T-helper 2 cell (primary cell): ENCODE measurements at regions not wholly inside any gene's neighbourhood (a gene's known extent, or its start where the extent isn't known, plus 50 kb on each side); places are given as distances from the start of the nearest gene placed in this dataset.

Experiments used
- DNase-seq, 5 experiments: peaks; one replicate each; pipeline versions ENCODE4 v3.0.0 to v3.0.0-alpha.2; 2012 to 2022

DNA sequence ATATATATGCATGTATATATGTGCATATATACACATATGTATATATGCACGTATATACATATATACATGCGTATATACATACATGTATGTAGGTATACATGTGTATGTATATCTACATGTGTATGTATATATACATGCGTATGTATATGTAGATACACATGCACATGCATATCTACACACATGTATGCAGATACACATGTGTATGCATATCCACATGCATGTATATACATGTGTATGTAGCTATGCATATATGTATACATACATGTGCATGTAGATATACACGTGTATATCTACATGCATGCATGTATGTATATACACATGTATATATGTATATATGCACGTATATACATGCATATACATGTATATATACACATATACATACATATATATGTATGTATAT is 95.8 kb upstream of the STEAP4 start:
- DNase-seq: no peak

DNA sequence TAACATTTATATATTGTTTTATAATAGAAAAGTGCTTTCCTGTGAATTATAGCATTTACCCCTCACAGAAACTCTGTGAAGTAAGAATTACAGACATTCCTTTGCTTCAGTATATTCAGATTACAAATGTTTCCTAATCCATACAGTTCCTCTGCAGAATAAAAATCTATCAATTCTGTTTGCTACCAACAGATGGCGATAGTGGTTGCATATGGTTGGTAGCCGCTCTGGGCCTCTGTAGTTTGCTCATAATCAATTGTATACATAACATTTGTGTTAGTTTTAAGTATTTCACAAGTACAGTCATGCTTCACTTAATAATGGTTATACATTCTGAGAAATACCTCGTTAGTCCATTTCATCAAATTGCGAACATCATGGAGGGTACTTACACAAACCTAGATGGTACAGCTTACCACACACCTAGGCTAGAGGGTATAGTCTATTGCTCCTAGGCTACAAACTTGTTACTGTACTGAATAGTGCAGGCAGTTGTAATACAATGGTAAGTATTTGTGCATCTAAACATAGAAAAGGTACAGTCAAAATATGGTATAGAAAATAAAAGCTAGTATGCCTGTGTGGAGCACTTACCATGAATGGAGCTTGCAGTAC is 94.4 kb upstream of the STEAP4 start:
- peak in 1 of 5 experiments; percentile 25 for DNase-seq

DNA sequence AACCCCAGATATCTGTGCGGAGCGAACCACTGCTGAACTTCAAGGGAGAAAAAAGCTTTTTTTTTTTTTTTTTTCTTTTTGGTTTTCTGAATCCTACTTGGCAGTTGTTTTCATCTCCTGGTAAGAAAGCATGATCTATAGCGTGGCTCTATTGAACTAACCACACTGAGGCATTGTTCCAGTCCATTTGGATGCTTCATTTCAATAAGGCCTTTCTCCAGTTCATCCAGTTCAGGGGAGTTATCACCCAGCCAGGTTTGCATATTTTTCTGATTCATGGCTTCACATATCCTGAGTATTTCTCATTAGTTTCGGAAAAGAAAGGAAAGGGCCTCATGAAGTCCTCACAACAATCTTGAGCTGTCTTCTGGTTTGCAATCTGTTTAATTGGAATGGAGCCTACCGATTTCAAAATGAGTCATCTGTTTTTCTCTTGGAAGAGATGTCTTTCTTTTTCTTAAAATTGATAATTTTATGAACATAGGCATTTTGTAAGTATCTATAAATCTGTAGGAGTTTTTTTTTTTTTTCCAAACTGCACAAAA is 93.1 kb upstream of the STEAP4 start:
- no peak for DNase-seq

DNA sequence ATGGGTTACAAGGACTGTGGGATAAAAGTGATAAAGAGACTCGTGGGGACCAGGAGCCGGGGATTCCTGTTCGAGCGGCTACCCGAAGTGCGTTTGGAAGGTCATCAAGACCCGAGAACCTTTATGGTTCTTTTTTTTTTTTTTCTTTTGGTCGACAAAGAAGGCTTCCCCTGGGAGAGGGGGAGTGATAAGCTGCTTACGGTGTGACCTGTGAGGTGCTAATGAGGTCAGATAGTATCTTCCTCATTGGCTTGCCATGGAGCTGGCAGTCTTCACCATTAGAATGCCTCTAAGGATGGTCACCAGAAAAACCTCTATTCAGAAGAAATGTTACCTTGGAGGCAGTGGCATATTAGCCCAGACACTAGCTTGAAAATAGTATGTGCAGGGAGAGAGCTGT is 92.3 kb upstream of the STEAP4 start:
- DNase-seq: no peak

DNA sequence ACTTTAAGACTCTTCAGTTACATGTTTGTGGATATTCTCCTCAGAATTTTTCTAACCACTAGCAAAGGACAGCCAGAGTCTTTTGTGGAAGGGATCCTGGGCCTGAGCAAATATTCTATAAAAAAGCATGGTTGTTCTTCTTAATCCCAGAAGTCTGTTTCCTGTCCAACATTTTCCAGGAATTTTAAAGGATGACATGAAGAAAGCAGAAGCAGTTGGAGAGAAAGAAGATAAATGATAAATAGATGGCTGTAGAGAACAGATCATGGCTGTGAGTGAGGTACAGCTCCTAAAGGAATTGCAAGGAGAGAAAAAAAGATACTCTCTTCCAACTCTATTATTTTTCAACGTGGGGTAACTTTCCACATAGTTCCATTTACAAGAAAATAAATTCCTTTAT is 91.8 kb upstream of the STEAP4 start:
- DNase-seq: no peak

DNA sequence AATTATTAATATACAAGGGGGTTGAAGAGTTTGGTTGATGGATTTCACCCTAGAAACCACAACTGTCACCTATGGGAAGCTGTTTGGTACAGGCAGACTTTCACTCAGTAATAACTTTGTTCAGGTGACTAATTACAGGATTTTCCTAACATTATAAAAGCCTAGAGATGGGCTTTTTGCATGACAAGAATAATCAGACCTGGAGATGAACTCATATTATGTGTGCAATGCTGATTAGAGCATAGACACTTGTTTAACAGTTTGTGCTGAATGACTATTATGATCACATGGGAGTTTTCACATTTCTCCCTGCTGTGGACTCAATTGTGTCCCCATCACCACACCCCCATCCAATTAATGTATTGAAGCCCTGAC is 90.2 kb upstream of the STEAP4 start:
- no peak for DNase-seq

DNA sequence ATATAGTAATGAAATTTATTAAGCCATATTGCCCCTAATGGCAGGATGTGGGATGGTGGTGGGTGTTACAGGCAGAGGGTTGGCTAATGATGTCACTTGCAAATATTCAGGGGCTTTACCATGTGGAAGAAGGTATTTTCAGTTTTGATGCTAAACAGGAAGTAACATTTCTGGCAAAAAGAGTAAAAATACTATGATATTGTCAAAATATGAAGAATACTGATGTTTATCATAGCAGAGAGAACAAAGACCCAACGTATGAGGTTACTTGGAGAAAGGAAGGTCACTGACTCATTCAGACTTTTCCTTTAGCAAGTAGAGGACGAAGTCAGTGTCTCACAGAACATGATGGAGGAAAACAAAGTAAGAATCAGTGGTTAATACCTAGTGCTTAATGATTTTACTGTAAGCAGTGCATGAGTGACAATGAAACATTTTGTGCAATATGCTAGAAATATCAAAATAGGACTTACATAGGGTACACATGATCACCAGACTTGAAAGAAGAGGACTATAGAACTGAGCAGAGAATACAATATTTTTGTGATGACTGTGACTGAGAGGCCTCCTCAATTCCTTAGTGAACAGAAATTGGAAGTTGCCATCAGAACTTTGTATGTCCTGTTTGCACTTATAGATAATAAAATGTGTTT is 89.7 kb upstream of the STEAP4 start:
- DNase-seq: no peak

DNA sequence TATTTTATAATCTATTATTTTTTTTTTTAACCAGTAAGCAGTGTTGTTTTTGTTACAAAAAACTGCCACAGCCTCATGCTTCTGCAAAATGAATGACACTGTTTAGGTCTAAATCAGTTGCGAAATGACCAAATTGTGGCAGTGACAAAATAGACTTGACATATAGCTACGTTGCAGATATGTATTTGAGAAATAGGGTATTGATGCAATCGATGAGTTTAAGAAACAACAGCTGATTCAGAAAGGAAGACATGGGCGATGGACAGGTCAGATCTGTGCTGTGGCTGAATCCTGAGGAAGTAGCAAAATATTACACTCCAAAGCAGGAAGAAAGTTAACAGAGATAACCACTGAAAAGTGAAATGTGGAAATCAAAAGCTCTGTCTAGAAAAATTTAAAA is 89.0 kb upstream of the STEAP4 start:
- DNase-seq: no peak

DNA sequence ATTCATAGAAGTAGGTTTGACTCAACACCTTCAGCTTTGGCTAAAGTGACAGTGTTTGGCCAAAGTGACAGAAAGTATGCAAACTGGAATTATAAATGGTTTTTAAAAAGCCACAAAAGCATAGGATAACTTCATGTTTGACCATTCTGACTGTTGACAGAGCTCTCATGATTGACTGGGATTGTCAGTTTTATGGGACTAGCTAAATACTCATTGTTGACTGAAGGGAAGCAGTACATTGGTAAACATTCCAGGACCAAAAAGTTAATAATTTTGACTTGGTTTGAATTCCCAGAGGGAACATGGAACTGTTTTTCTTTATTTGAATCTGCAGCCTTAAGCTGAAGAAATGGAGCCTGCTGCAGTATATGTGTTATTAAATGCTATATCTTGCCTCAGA is 84.6 kb upstream of the STEAP4 start:
- DNase-seq: no peak

DNA sequence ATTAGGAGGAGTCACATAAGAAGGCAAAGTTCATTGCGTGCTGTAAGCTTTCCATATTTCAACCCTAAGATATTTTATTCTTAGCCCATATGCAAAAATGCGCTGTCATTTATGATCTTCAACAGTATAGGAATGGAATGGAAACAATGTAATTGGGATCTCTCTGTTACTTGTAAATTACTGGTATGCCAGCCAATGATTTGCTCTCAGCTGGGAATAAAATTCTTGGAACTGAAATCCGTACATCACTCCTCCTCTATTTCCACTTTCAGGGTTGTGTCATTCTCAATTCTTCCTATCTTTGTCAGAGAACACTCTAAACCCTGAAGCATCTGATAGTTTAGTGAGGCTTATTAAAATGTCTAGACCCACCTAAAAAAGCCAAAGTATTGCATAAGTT is 80.7 kb upstream of the STEAP4 start:
- DNase-seq: no peak

DNA sequence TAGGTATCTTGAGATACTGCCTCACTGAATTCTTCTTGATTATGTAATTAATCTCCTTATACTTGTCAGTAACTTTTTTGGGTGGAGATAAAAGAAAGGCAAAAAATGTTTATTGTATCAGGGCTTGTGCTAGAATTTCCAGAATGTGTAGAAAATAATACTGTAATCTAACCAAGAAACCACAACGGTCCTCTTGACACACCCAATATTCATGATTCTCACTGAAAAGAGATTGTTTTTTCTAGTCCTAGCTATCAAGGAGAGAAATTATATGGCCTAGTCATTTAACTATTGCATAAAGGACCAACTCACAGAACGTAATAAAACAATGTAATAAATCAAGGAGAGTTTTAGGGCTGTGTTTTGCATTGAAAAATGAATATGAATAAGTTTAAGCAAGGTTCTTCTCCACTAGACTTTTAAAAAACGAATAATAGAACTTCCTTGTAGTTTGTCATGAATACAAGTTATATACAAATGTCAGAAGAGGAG is 80.0 kb upstream of the STEAP4 start:
- DNase-seq: no peak

DNA sequence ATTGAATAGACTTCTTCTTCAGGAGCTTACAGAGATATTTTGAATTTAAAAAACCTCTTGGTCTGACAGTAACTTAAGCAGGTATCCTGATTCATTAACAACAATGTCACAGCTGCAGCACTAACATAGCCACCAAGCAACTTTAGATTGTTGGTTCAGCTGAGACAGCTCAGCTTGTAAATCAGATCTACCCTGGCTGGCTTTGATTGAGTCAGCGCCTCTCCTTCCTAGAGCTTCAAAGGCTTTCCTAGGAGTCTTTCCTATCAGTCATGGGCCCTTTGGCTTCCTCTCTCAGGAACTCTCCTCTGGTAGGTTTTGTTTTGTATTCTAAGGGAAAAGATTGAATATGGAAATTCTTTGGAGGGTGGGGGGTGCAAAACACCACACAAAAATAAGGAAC is 70.7 kb upstream of the STEAP4 start:
- no peak for DNase-seq

DNA sequence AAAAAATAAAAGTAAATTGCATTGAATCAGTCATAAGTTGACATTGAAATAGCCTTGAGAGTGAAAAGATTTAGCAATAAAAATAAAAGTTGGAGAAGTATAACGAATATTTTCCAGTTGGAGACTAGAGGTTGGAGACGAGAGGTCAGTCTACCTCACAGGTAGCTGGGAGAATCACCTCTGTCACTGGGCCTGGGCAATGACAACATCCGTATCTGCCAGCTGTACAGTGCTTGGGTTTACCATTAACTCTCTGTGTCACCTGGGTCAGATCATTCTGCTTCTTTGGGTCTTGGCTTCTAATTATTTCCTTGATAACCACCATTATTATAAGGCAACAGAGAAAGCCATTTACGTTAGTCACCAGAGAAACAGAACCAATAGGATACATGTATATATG is 62.0 kb upstream of the STEAP4 start:
- no peak for DNase-seq

DNA sequence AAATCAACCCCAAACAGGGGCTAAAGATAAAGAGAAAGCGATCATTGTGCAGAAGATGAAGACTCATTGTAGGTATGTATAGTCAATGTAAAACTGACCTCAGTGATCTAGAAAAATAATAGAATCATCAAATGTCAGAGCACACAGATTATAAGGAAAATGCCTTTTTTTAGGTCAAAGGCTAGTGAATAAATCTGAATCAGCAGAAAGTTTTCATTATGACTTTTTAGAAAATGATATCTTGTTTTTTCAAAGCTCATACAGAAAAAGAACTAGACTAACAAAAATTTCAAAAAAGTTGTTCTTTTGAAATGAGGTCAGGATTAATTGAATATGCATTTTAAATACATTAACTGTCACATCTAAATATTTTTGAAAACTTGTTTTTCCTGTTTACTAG is 60.2 kb upstream of the STEAP4 start:
- no peak for DNase-seq

DNA sequence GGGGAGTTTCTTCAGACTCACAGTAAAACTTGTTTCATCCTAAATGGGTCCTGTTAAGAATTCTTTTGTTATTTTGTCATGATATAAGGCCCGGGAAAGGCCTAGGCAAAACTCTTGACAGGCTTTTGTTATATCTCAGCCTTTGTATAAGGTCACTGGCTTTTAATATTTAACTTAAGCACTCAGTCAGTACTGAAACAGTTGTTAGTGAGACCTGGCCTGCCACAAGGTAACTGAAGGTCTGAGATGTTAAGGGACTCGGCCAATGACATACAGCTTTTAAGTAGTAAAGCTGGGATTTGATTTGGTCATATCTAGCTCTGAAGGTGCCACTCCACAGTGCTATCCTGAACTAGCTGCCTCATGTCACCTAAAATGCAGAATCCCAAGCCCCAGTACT is 57.2 kb upstream of the STEAP4 start:
- DNase-seq: no peak

DNA sequence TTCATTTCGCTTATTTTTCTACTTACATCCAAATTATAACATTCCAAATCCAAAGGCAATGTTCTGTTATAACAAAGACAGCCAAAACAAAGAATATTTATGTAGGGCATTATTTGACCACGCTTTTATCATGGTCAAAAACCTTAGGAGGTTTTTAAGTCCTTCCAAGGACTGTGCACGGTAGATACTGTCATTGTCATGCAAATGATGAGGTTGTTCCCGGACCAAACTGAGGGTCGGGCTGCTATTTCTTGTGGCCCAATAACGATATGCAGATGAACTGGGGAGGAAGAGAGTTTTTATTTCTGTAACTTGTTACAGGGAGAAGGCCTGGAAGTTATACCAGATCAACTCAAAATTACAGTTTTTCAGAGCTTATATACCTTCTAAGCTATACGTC is 56.6 kb upstream of the STEAP4 start:
- no peak for DNase-seq

DNA sequence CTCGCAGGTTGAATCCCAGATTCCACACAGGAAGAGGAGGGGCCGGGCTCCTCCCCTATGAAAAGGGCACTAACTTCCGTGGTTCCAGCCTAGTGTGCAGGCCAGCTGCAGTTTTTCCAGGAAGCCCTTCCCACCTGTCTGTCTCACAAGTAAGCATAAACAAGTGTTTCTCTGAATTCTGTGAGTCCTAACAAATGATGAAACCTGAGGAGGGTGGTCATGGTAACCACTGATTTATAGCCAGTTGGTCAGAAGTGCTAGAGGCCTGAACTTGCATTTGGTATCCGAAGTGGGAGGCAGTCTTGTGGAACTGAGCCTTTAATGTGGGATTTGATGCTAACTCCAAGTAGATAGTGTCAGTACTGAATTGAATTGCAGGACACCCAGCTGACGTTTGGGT is 54.7 kb upstream of the STEAP4 start:
- no peak for DNase-seq

DNA sequence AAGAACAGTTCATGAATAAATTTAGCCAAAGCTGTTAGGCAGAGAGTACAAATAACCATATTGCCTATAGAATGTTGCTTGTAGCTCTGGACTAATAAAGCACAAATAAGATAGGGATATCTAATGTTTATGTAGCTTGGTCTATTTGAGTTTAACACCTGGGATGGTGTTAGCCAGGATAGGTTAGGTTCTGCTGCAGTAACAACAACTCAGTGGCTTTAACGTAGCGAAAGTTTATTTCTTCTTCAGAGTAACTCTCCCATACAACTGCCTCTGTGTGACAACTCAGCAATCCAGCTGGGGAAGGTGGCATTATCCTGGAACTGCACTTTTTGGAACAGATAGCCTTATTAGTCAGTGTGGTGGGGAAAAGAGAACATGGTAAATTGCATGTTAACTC is 52.2 kb upstream of the STEAP4 start:
- DNase-seq: no peak

DNA sequence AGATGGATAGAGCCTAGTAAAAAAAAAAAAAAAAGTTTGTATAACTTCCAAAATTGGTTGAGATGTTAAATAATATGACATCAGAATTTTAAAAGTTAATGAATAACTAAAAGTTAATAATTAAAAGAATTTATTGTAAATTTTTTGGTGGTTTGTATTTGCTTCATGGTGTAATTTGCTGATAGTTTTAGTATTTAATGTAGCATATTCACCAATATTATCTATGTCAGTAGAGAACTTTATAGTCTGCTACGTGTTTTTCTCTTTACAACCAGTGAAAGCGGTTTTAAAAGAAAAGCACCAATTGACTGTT is 51.8 kb upstream of the STEAP4 start:
- DNase-seq: no peak

DNA sequence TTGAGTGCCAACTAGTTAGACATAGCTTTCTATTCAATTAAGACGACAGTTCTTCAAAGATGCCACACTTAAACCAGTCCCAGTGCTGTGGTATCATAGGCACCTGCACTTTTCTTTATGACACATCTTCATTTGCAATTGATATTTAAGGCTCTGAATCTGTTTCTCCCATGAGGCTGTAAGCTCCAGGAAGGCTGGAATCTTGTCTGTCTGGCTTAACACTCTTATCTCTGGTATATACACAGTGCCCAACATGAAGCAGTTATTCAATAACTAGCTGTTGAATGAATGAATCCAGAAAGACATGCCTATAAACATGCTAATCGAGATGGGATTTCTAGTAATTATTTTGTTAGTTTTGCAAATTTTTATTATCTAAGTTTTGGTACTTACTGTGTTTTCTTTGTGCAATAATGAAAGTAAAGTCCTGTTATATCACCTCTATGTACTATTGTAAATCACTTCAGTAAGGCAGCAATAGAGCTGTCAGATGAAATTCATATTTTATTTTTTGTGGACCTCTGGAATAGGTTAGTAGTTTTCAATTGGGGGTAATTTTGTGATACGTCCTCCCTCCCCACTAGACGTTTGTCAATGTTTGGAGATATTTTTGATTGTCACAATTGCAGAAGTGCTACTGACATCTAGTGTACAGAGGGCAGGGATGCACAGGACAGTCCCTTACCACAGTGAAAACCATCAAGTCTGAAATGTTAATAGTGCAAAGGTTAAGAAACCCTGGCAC is 51.3 kb upstream of the STEAP4 start:
- DNase-seq: peak in 1 of 5 experiments; percentile 6

DNA sequence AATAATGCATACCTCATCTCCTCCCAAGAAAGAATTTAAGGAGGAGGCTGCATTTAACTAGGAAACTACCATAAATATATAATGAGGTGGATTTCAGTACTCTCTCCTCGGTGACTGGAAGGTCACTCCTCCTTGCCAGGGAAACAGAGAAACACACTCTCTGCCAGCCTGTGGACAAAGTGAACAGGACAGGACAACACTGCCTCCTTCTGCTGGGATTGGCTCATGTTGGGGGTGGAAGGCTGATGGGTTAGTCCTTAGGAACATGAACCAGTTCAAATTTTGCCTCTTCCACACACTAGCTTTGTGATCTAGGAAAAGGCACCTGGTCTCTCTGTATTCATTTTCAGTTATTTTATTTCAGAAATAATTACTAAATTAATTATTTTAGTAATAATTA is 50.6 kb upstream of the STEAP4 start:
- DNase-seq: no peak
